ENCODE measurements at regions not wholly inside any gene's neighbourhood (a gene's known extent, or its start where the extent isn't known, plus 50 kb on each side); places are given as distances from the start of the nearest gene placed in this dataset.
"Not testable (repeated sequence)": the region's sequence is repeated elsewhere in the genome, so short reads cannot be mapped to it uniquely, and the experiment has no call there.

- no peak for DNase-seq
Observed at GRCh38 chr3:110971010-110971601, 100.5 kb upstream of the NECTIN3 start.

- no peak for DNase-seq
Observed at GRCh38 chr3:110973263-110973895, 98.2 kb upstream of the NECTIN3 start.

- no peak for DNase-seq
Observed at GRCh38 chr3:110974902-110975301, 96.7 kb upstream of the NECTIN3 start.

GRCh38 chr3:110984456-110985250 lies 87.0 kb upstream of the NECTIN3 start:
- no peak for DNase-seq

GRCh38 chr3:110989446-110989845 lies 82.2 kb upstream of the NECTIN3 start:
- no peak for DNase-seq

GRCh38 chr3:110995461-110996231 lies 76.0 kb upstream of the NECTIN3 start:
- no peak for DNase-seq

GRCh38 chr3:110998766-110999165 lies 72.8 kb upstream of the NECTIN3 start:
- DNase-seq, result not testable (repeated sequence)

- not testable (repeated sequence) for DNase-seq
Observed at GRCh38 chr3:111006485-111006884, 65.1 kb upstream of the NECTIN3 start.

- no peak for DNase-seq
Observed at GRCh38 chr3:111012388-111013248, 59.0 kb upstream of the NECTIN3 start.
